ENCODE measurements at regions not wholly inside any gene's neighbourhood (a gene's known extent, or its start where the extent isn't known, plus 50 kb on each side); places are given as distances from the start of the nearest gene placed in this dataset.

GRCh38 chr4:18444206-18444605, 422.7 kb upstream of the LCORL start:
- no peak overlapping the region for H3K4me3 ChIP-seq
- no peaks in the 10 kb centered on the region for H3K36me3 ChIP-seq (ENCODE audit: low read depth, missing control alignments)
- no peaks in the 10 kb centered on the region for H3K4me1 ChIP-seq
- WGBS, 2 donors, result 86 to 93% methylated on average over 3 of the region's 3 CpGs
- H3K9me3 ChIP-seq, result no peaks in the 10 kb centered on the region
- TF ChIP-seq POLR2A (IDR thresholded peaks at IDR 0.05), result no peak
- TF ChIP-seq, protein P1, sequence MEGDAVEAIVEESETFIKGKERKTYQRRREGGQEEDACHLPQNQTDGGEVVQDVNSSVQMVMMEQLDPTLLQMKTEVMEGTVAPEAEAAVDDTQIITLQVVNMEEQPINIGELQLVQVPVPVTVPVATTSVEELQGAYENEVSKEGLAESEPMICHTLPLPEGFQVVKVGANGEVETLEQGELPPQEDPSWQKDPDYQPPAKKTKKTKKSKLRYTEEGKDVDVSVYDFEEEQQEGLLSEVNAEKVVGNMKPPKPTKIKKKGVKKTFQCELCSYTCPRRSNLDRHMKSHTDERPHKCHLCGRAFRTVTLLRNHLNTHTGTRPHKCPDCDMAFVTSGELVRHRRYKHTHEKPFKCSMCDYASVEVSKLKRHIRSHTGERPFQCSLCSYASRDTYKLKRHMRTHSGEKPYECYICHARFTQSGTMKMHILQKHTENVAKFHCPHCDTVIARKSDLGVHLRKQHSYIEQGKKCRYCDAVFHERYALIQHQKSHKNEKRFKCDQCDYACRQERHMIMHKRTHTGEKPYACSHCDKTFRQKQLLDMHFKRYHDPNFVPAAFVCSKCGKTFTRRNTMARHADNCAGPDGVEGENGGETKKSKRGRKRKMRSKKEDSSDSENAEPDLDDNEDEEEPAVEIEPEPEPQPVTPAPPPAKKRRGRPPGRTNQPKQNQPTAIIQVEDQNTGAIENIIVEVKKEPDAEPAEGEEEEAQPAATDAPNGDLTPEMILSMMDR (IDR thresholded peaks at IDR 0.05), result no peak
- no peak for DNase-seq
- no peak overlapping the region for H3K27ac ChIP-seq
- no peaks in the 10 kb centered on the region for H3K27me3 ChIP-seq
- intact Hi-C loops (cut with DNase I; ENCODE audit: low total_unique reads), result no loop called here

DNA sequence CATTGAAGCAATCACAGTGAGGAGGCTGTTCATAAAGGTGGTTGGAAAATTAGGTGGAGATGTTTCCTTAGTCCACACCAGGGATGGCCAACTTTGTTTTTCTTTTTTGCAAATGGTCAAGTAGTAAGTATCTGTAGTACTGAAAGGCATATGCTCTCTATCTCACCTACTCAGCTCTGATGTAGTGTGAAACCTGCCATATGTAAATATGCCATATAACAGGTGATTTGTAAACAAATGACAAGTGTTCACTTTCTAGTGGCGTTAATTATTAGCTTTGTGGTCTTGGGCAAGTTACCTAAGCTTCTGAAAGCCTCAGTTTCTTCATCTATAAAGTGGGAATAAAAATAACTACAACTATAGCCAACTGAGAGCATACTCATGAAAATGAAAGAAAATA, 421.4 kb upstream of the LCORL start:
- WGBS, 2 donors, result 81 to 86% methylated on average over 1 of the region's 1 CpG
- H3K27me3 ChIP-seq, result no peaks in the 10 kb centered on the region
- no peaks in the 10 kb centered on the region for H3K9me3 ChIP-seq
- H3K4me3 ChIP-seq, result no peak overlapping the region
- H3K27ac ChIP-seq, result no peak overlapping the region
- DNase-seq, result no peak
- no peaks in the 10 kb centered on the region for H3K36me3 ChIP-seq (ENCODE audit: low read depth, missing control alignments)
- no peaks in the 10 kb centered on the region for H3K4me1 ChIP-seq
- intact Hi-C loops (cut with DNase I; ENCODE audit: low total_unique reads), result no loop called here
- TF ChIP-seq, protein P1 (IDR thresholded peaks at IDR 0.05), result no peak
- no peak for TF ChIP-seq POLR2A (IDR thresholded peaks at IDR 0.05)

- DNase-seq, result no peak
- WGBS, 2 donors, result 76 to 91% methylated on average over 2 of the region's 2 CpGs
- H3K4me1 ChIP-seq, result no peaks in the 10 kb centered on the region
- H3K36me3 ChIP-seq (ENCODE audit: low read depth, missing control alignments), result no peaks in the 10 kb centered on the region
- H3K27ac ChIP-seq, result no peak overlapping the region
- no peaks in the 10 kb centered on the region for H3K27me3 ChIP-seq
- intact Hi-C loops (cut with DNase I; ENCODE audit: low total_unique reads), result no loop called here
- no peak for TF ChIP-seq POLR2A (IDR thresholded peaks at IDR 0.05)
- TF ChIP-seq, protein P1 (IDR thresholded peaks at IDR 0.05), result no peak
- H3K9me3 ChIP-seq, result no peaks in the 10 kb centered on the region
- H3K4me3 ChIP-seq, result no peak overlapping the region
Measured at GRCh38 chr4:18441676-18442075, 420.1 kb upstream of the LCORL start.

DNA sequence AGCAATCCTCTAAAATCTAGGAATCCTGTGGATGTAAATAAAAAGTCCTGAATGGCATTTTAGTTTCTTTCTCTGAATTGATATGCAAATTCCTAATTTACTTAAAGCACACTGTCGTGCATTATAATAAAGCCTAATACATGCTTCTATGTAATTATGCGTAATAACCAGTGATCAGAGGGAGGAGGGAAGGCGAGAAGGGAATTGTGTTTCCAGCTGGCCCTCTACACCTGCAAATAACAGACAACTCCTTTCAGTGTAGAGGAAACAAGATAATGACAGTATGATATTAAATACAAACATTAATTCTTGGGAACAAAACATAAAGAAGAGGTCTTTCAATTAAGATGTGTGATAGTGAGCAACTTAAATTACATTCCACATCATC, 419.6 kb upstream of the LCORL start:
- intact Hi-C loops (cut with DNase I; ENCODE audit: low total_unique reads), result no loop called here
- Histone ChIP-seq H3K4me3 (no peak overlapping the region), H3K27me3 (no peaks in the 10 kb centered on the region), H3K27ac (no peak overlapping the region), H3K9me3 (no peaks in the 10 kb centered on the region), H3K36me3 (ENCODE audit: low read depth, missing control alignments) (no peaks in the 10 kb centered on the region), H3K4me1 (no peaks in the 10 kb centered on the region)
- TF ChIP-seq, protein P1 (IDR thresholded peaks at IDR 0.05), result no peak
- TF ChIP-seq POLR2A (IDR thresholded peaks at IDR 0.05), result no peak
- no peak for DNase-seq
- 86 to 87% methylated on average over 3 of the region's 3 CpGs for WGBS, 2 donors

GRCh38 chr4:18440527-18441202, 419.1 kb upstream of the LCORL start:
- no peak overlapping the region for H3K4me3 ChIP-seq
- H3K27me3 ChIP-seq, result no peaks in the 10 kb centered on the region
- H3K9me3 ChIP-seq, result no peaks in the 10 kb centered on the region
- TF ChIP-seq, protein P1 (IDR thresholded peaks at IDR 0.05), result no peak
- no peak for TF ChIP-seq POLR2A (IDR thresholded peaks at IDR 0.05)
- WGBS, 2 donors, result 38 to 39% methylated on average over 7 of the region's 7 CpGs
- no peak overlapping the region for H3K27ac ChIP-seq
- DNase-seq, result no peak
- no peaks in the 10 kb centered on the region for H3K36me3 ChIP-seq (ENCODE audit: low read depth, missing control alignments)
- no peaks in the 10 kb centered on the region for H3K4me1 ChIP-seq
- intact Hi-C loops (cut with DNase I; ENCODE audit: low total_unique reads), result no loop called here

All from testis (tissue), 2 donors.